WTC11 (cell line): ENCODE measurements at regions not wholly inside any gene's neighbourhood (a gene's known extent, or its start where the extent isn't known, plus 50 kb on each side); places are given as distances from the start of the nearest gene placed in this dataset.

ENCODE experiments used
- ATAC-seq: fragments of 200-7000 bp; cut with Tn5 transposase; 2 replicates; pipeline ENCODE4 v1.10.0; 2021; ENCODE audit warnings: mild to moderate bottlenecking, moderate library complexity
- CTCF ChIA-PET: fragments of 300-600 bp; sonication (Branson Sonifier 250); formaldehyde crosslinking; loops from one replicate; lab custom pipeline; 2021; ENCODE audit warnings: antibody characterized with exemption; lab: Charles Lee
- POLR2A ChIA-PET: fragments of 350-600 bp; sonication (Branson Sonifier 250); formaldehyde crosslinking; loops from one replicate; lab custom pipeline; 2021; ENCODE audit warnings: antibody characterized with exemption; lab: Charles Lee
- DNase-seq: peaks from one replicate; pipeline ENCODE4 v3.0.0; 2021; ENCODE audit warnings: low spot score
- H3K27ac Mint-ChIP-seq: 2 replicates; pipeline ENCODE4 v1.8.0; 2021; ENCODE audit warnings: mixed read lengths
- H3K27me3 Mint-ChIP-seq: 2 replicates; pipeline ENCODE4 v1.8.0; 2021; ENCODE audit warnings: low read depth, mild to moderate bottlenecking, moderate library complexity, mixed read lengths
- H3K36me3 Mint-ChIP-seq: 2 replicates; pipeline ENCODE4 v1.8.0; 2021; ENCODE audit warnings: mixed read lengths
- H3K4me1 Mint-ChIP-seq: 2 replicates; pipeline ENCODE4 v1.8.0; 2022; ENCODE audit warnings: mixed read lengths
- H3K4me3 Mint-ChIP-seq: 2 replicates; pipeline ENCODE4 v1.8.0; 2021; ENCODE audit warnings: mild to moderate bottlenecking, moderate library complexity, mixed read lengths
- H3K9me3 Mint-ChIP-seq: 2 replicates; pipeline ENCODE4 v1.8.0; 2021; ENCODE audit warnings: mixed read lengths
- CTCF ChIP-seq: fragments of 200-600 bp; IDR thresholded peaks from 2 replicates; pipeline ENCODE4 v1.8.0; 2022; ENCODE audit warnings: antibody characterized with exemption
- E2F4 ChIP-seq: sonication (generic); formaldehyde crosslinking; IDR thresholded peaks from 2 replicates; pipeline ENCODE4 v1.8.1; 2022; ENCODE audit warnings: low read depth, mild to moderate bottlenecking, moderate library complexity, missing genetic modification reagents, borderline replicate concordance
- E2F5 ChIP-seq: sonication (generic); formaldehyde crosslinking; IDR thresholded peaks from 2 replicates; pipeline ENCODE4 v1.8.1; 2022; ENCODE audit warnings: mild to moderate bottlenecking, moderate library complexity, missing genetic modification reagents
- EMX1 ChIP-seq: fragments of 250-450 bp; sonication (Bioruptor Pico); IDR thresholded peaks from 2 replicates; pipeline ENCODE4 v1.8.0; 2021; ENCODE audit warnings: mild to moderate bottlenecking
- ESRRA ChIP-seq: sonication (generic); formaldehyde crosslinking; IDR thresholded peaks from 2 replicates; pipeline ENCODE4 v1.8.1; 2022; ENCODE audit warnings: mild to moderate bottlenecking, missing genetic modification reagents, borderline replicate concordance
- FOXJ3 ChIP-seq: sonication (generic); formaldehyde crosslinking; IDR thresholded peaks from 2 replicates; pipeline ENCODE4 v1.9.0; 2021; ENCODE audit warnings: missing genetic modification reagents, mild to moderate bottlenecking, borderline replicate concordance
- HMGXB4 ChIP-seq: sonication (generic); formaldehyde crosslinking; IDR thresholded peaks from 2 replicates; pipeline ENCODE4 v1.8.1; 2023; ENCODE audit warnings: mild to moderate bottlenecking, moderate library complexity, missing genetic modification reagents
- KAT7 ChIP-seq: sonication (generic); formaldehyde crosslinking; IDR thresholded peaks from 2 replicates; pipeline ENCODE4 v1.8.1; 2023; ENCODE audit warnings: missing genetic modification reagents, mild to moderate bottlenecking, borderline replicate concordance
- MYBL2 ChIP-seq: sonication (generic); formaldehyde crosslinking; IDR thresholded peaks from 2 replicates; pipeline ENCODE4 v1.8.1; 2023; ENCODE audit warnings: mild to moderate bottlenecking, moderate library complexity, missing genetic modification reagents
- OVOL2 ChIP-seq: fragments of 250-450 bp; sonication (Bioruptor Pico); IDR thresholded peaks from 2 replicates; pipeline ENCODE4 v1.9.0; 2021; ENCODE audit warnings: mild to moderate bottlenecking, borderline replicate concordance
- PREB ChIP-seq: sonication (generic); formaldehyde crosslinking; IDR thresholded peaks from 2 replicates; pipeline ENCODE4 v1.8.1; 2022; ENCODE audit warnings: mild to moderate bottlenecking, missing genetic modification reagents, moderate library complexity, borderline replicate concordance
- PRRX2 ChIP-seq: fragments of 250-450 bp; sonication (Bioruptor Pico); IDR thresholded peaks from 2 replicates; pipeline ENCODE4 v1.8.0; 2021; ENCODE audit warnings: mild to moderate bottlenecking
- RORB ChIP-seq: fragments of 250-450 bp; sonication (Bioruptor Pico); IDR thresholded peaks from 2 replicates; pipeline ENCODE4 v1.9.0; 2021; ENCODE audit warnings: mild to moderate bottlenecking
- SMAD3 ChIP-seq: sonication (generic); formaldehyde crosslinking; IDR thresholded peaks from 2 replicates; pipeline ENCODE4 v1.8.0; 2022; ENCODE audit warnings: missing genetic modification reagents, mild to moderate bottlenecking, borderline replicate concordance
- SP1 ChIP-seq: sonication (generic); formaldehyde crosslinking; conservative IDR thresholded peaks from 2 replicates; pipeline ENCODE4 v1.8.1; 2022; ENCODE audit warnings: missing genetic modification reagents
- USF1 ChIP-seq: sonication (generic); formaldehyde crosslinking; IDR thresholded peaks from 2 replicates; pipeline ENCODE4 v1.8.0; 2022; ENCODE audit warnings: mild to moderate bottlenecking, missing genetic modification reagents
- ZNF138 ChIP-seq: sonication (generic); formaldehyde crosslinking; conservative IDR thresholded peaks from 2 replicates; pipeline ENCODE4 v1.8.1; 2022; ENCODE audit warnings: mild to moderate bottlenecking, moderate library complexity, missing genetic modification reagents
- ZNF219 ChIP-seq: sonication (generic); formaldehyde crosslinking; IDR thresholded peaks from 2 replicates; pipeline ENCODE4 v1.8.0; 2023; ENCODE audit warnings: missing genetic modification reagents, mild to moderate bottlenecking, borderline replicate concordance
- ZNF317 ChIP-seq: sonication (generic); formaldehyde crosslinking; IDR thresholded peaks from 2 replicates; pipeline ENCODE4 v1.8.1; 2023; ENCODE audit warnings: low read depth, mild to moderate bottlenecking, moderate library complexity, missing genetic modification reagents, borderline replicate concordance
- ZNF396 ChIP-seq: fragments of 250-450 bp; sonication (Bioruptor Pico); IDR thresholded peaks from 2 replicates; pipeline ENCODE4 v1.8.0; 2021; ENCODE audit warnings: mild to moderate bottlenecking, moderate library complexity, borderline replicate concordance

GRCh38 chr16:86124321-86124720 lies 225.4 kb downstream of the IRF8 start:
- DNase-seq, result no peak
- POLR2A ChIA-PET, result interaction anchor here (0.6 kb wide), 1 partner anchor 510 kb away, joined by 3 read pairs; no protein-coding TSS in a partner anchor
- TF ChIP-seq ESRRA (CRISPR knock-in tag) (no peak), ZNF219 (CRISPR knock-in tag) (no peak), FOXJ3 (CRISPR knock-in tag) (no peak), RORB (CRISPR knock-in tag) (no peak), EMX1 (CRISPR knock-in tag) (no peak)
- ATAC-seq, result no peak
- H3K36me3 Mint-ChIP-seq, result no peaks in the 10 kb centered on the region
- H3K4me1 Mint-ChIP-seq, result peaks cover 6% of the 10 kb centered on the region
- H3K27ac Mint-ChIP-seq, result no peak overlapping the region
- CTCF ChIA-PET, result interaction anchor here (0.6 kb wide), 1 partner anchor 303 kb away, joined by 3 read pairs; no protein-coding TSS in a partner anchor
- no peaks in the 10 kb centered on the region for H3K9me3 Mint-ChIP-seq
- no peaks in the 10 kb centered on the region; the same call in 1 of the 2 replicates for H3K27me3 Mint-ChIP-seq
- H3K4me3 Mint-ChIP-seq, result no peak overlapping the region

- TF ChIP-seq SMAD3, result no peak
- no peak for TF ChIP-seq E2F5 (CRISPR knock-in tag)
- no peak for TF ChIP-seq CTCF
- no peak for TF ChIP-seq ZNF138 (CRISPR knock-in tag)
- TF ChIP-seq KAT7 (CRISPR knock-in tag), result no peak
- no peak for TF ChIP-seq PREB (CRISPR knock-in tag)
- no peak for TF ChIP-seq MYBL2
- no peak for TF ChIP-seq PRRX2
- TF ChIP-seq E2F4, result no peak
- TF ChIP-seq HMGXB4 (CRISPR knock-in tag), result no peak
- TF ChIP-seq SP1 (CRISPR knock-in tag), result no peak
- no peak for TF ChIP-seq ZNF317 (CRISPR knock-in tag)
- TF ChIP-seq ZNF396, result no peak
- TF ChIP-seq ZNF219 (CRISPR knock-in tag), result no peak
- TF ChIP-seq OVOL2 (CRISPR knock-in tag), result no peak
- no peak for TF ChIP-seq USF1
- DNase-seq (no peak), ATAC-seq (no peak)
- Mint-ChIP-seq H3K36me3 (no peaks in the 10 kb centered on the region), H3K27me3 (no peaks in the 10 kb centered on the region; the same call in 1 of the 2 replicates), H3K4me3 (no peak overlapping the region), H3K9me3 (no peaks in the 10 kb centered on the region), H3K27ac (no peak overlapping the region), H3K4me1 (peaks cover 9% of the 10 kb centered on the region)
- ChIA-PET POLR2A (no interaction called here), CTCF (no interaction called here)
Measured at GRCh38 chr16:86126891-86127290, 227.9 kb downstream of the IRF8 start.
